ENCODE measurements at regions not wholly inside any gene's neighbourhood (a gene's known extent, or its start where the extent isn't known, plus 50 kb on each side); places are given as distances from the start of the nearest gene placed in this dataset.
"Not testable (repeated sequence)": the region's sequence is repeated elsewhere in the genome, so short reads cannot be mapped to it uniquely, and the experiment has no call there.

- Histone ChIP-seq H3F3A (ENCODE audit: insufficient read depth, low read length) (no peaks in the 10 kb centered on the region), H3K4me3 (ENCODE audit: low read length) (no peak overlapping the region), H2AFZ (ENCODE audit: low read length) (no peak overlapping the region), H3K27me3 (replicated peaks; ENCODE audit: insufficient read depth, low read length) (no peaks in the 10 kb centered on the region), H3K27ac (ENCODE audit: low read length) (no peak overlapping the region), H3K36me3 (replicated peaks; ENCODE audit: insufficient read depth, low read length) (no peaks in the 10 kb centered on the region), H3K9ac (ENCODE audit: low read length) (no peak overlapping the region), H3K9me3 (replicated peaks; ENCODE audit: insufficient read depth, low read length) (no peaks in the 10 kb centered on the region), H3K4me1 (ENCODE audit: low read length) (no peaks in the 10 kb centered on the region), H3K79me2 (ENCODE audit: low read length) (no peaks in the 10 kb centered on the region), H3K4me2 (ENCODE audit: low read depth, low read length) (no peak overlapping the region), H3K9me2 (replicated peaks; ENCODE audit: insufficient read depth, low read length) (no peaks in the 10 kb centered on the region), H4K20me1 (ENCODE audit: insufficient read depth, low read length) (no peaks in the 10 kb centered on the region)
- DNase-seq = no peak
- no peak for TF ChIP-seq EZH2 (optimal IDR thresholded peaks at IDR 0.05; ENCODE audit: low read depth, low read length)
- no peak for TF ChIP-seq CTCF (IDR thresholded peaks at IDR 0.05; ENCODE audit: low read length)
- no peak for TF ChIP-seq EZH2phosphoT487 (IDR thresholded peaks at IDR 0.05; ENCODE audit: low read length)
These were observed 469.3 kb downstream of the XYLT1 start for GRCh38 chr16:17001471-17001870.

- H3K9ac ChIP-seq (ENCODE audit: low read length) = no peak overlapping the region
- no peaks in the 10 kb centered on the region for H3K27me3 ChIP-seq (replicated peaks; ENCODE audit: insufficient read depth, low read length)
- no peaks in the 10 kb centered on the region for H4K20me1 ChIP-seq (ENCODE audit: insufficient read depth, low read length)
- H2AFZ ChIP-seq (ENCODE audit: low read length) = no peak overlapping the region
- no peaks in the 10 kb centered on the region for H3K9me3 ChIP-seq (replicated peaks; ENCODE audit: insufficient read depth, low read length)
- no peak overlapping the region for H3K27ac ChIP-seq (ENCODE audit: low read length)
- H3K79me2 ChIP-seq (ENCODE audit: low read length) = no peaks in the 10 kb centered on the region
- H3K4me3 ChIP-seq (ENCODE audit: low read length) = no peak overlapping the region
- H3K36me3 ChIP-seq (replicated peaks; ENCODE audit: insufficient read depth, low read length) = no peaks in the 10 kb centered on the region
- TF ChIP-seq EZH2phosphoT487 (IDR thresholded peaks at IDR 0.05; ENCODE audit: low read length) (no peak), CTCF (IDR thresholded peaks at IDR 0.05; ENCODE audit: low read length) (no peak), EZH2 (optimal IDR thresholded peaks at IDR 0.05; ENCODE audit: low read depth, low read length) (no peak)
- no peaks in the 10 kb centered on the region for H3K4me1 ChIP-seq (ENCODE audit: low read length)
- peak; percentile 34 for DNase-seq
- no peaks in the 10 kb centered on the region for H3K9me2 ChIP-seq (replicated peaks; ENCODE audit: insufficient read depth, low read length)
- no peaks in the 10 kb centered on the region for H3F3A ChIP-seq (ENCODE audit: insufficient read depth, low read length)
- H3K4me2 ChIP-seq (ENCODE audit: low read depth, low read length) = no peak overlapping the region
These were observed 468.2 kb downstream of the XYLT1 start for GRCh38 chr16:17002565-17002964.

GRCh38 chr16:17005963-17006362 lies 464.8 kb downstream of the XYLT1 start:
- not testable (repeated sequence) for H3K4me1 ChIP-seq (ENCODE audit: low read length); H3K4me2 ChIP-seq (ENCODE audit: low read depth, low read length); H3K36me3 ChIP-seq (replicated peaks; ENCODE audit: insufficient read depth, low read length); H3K9me2 ChIP-seq (replicated peaks; ENCODE audit: insufficient read depth, low read length); H4K20me1 ChIP-seq (ENCODE audit: insufficient read depth, low read length); H3K4me3 ChIP-seq (ENCODE audit: low read length); H3F3A ChIP-seq (ENCODE audit: insufficient read depth, low read length); H3K9me3 ChIP-seq (replicated peaks; ENCODE audit: insufficient read depth, low read length); H3K9ac ChIP-seq (ENCODE audit: low read length); H3K27ac ChIP-seq (ENCODE audit: low read length); H2AFZ ChIP-seq (ENCODE audit: low read length); H3K79me2 ChIP-seq (ENCODE audit: low read length); H3K27me3 ChIP-seq (replicated peaks; ENCODE audit: insufficient read depth, low read length); DNase-seq

GRCh38 chr16:17011712-17012111 lies 459.0 kb downstream of the XYLT1 start:
- no peaks in the 10 kb centered on the region for H3K9me3 ChIP-seq (replicated peaks; ENCODE audit: insufficient read depth, low read length)

More at GRCh38 chr16:17011712-17012111, 459.0 kb downstream of the XYLT1 start:
- H3K36me3 ChIP-seq (replicated peaks; ENCODE audit: insufficient read depth, low read length) = no peaks in the 10 kb centered on the region
- H3F3A ChIP-seq (ENCODE audit: insufficient read depth, low read length) = no peaks in the 10 kb centered on the region
- H3K9me2 ChIP-seq (replicated peaks; ENCODE audit: insufficient read depth, low read length) = no peaks in the 10 kb centered on the region
- H3K4me2 ChIP-seq (ENCODE audit: low read depth, low read length) = no peak overlapping the region
- H3K4me3 ChIP-seq (ENCODE audit: low read length) = no peak overlapping the region
- no peak overlapping the region for H2AFZ ChIP-seq (ENCODE audit: low read length)
- H4K20me1 ChIP-seq (ENCODE audit: insufficient read depth, low read length) = no peaks in the 10 kb centered on the region
- TF ChIP-seq EZH2 (optimal IDR thresholded peaks at IDR 0.05; ENCODE audit: low read depth, low read length) (no peak), EZH2phosphoT487 (IDR thresholded peaks at IDR 0.05; ENCODE audit: low read length) (no peak), CTCF (IDR thresholded peaks at IDR 0.05; ENCODE audit: low read length) (no peak)
- no peaks in the 10 kb centered on the region for H3K27me3 ChIP-seq (replicated peaks; ENCODE audit: insufficient read depth, low read length)
- H3K27ac ChIP-seq (ENCODE audit: low read length) = no peak overlapping the region
- H3K79me2 ChIP-seq (ENCODE audit: low read length) = no peaks in the 10 kb centered on the region
- no peaks in the 10 kb centered on the region for H3K4me1 ChIP-seq (ENCODE audit: low read length)
- no peak for DNase-seq
- H3K9ac ChIP-seq (ENCODE audit: low read length) = no peak overlapping the region
